Uterus (tissue), 3 donors: ENCODE measurements at regions not wholly inside any gene's neighbourhood (a gene's known extent, or its start where the extent isn't known, plus 50 kb on each side); places are given as distances from the start of the nearest gene placed in this dataset.

Source experiments
- DNase-seq, 2 donors: peaks; one replicate each; pipeline ENCODE4 v3.0.0-alpha.2; 2019 to 2020
- H3K27ac ChIP-seq, 2 donors: fragments of 200-600 bp; sonication (generic); 1 replicate in 1 of 2; 2 replicates in 1 of 2; pipeline ENCODE4 v1.5.1; 2016 to 2018
- H3K27me3 ChIP-seq, 2 donors: fragments of 200-600 bp; sonication (generic); one replicate each; pipeline ENCODE4 v1.5.1; 2018 to 2019; ENCODE audit warnings: control low read depth in 1 of 2
- H3K36me3 ChIP-seq, 2 donors: fragments of 200-600 bp; sonication (generic); one replicate each; pipeline ENCODE4 v1.5.1; 2019; ENCODE audit warnings: control low read depth in 1 of 2
- H3K4me1 ChIP-seq, 2 donors: fragments of 200-600 bp; sonication (generic); one replicate each; pipeline ENCODE4 v1.5.1; 2018 to 2019; ENCODE audit warnings: control low read depth in 1 of 2
- H3K4me3 ChIP-seq, 2 donors: fragments of 200-600 bp; sonication (generic); 1 replicate in 1 of 2; 2 replicates in 1 of 2; pipeline ENCODE4 v1.5.1; 2018 to 2019; ENCODE audit warnings: mild to moderate bottlenecking in 1 of 2
- H3K9me3 ChIP-seq, 2 donors: fragments of 200-600 bp; sonication (generic); one replicate each; pipeline ENCODE4 v1.5.1; 2019; ENCODE audit warnings: control low read depth in 1 of 2
- CTCF ChIP-seq, 4 experiments: fragments of 200-600 bp in 2 of 4; fragments of 450-650 bp in 2 of 4; sonication (generic) in 2 of 4; IDR thresholded peaks; one replicate each; pipeline ENCODE4 v1.5.1; 2016 to 2019; ENCODE audit warnings: antibody characterized with exemption in 4 of 4, mild to moderate bottlenecking in 2 of 4, moderate library complexity in 1 of 4
- POLR2A ChIP-seq, 2 donors: fragments of 450-650 bp; IDR thresholded peaks; one replicate each; pipeline ENCODE4 v1.6.1; 2016; ENCODE audit warnings: antibody characterized with exemption in 2 of 2, mild to moderate bottlenecking in 1 of 2, moderate library complexity in 1 of 2
- intact Hi-C: fragments of 100-400 bp; cut with DNase I; formaldehyde crosslinking; loops from one replicate; pipeline ENCODE4 v1.15.1; 2023; ENCODE audit warnings: low total_unique reads
- donor health status: DM: yes; HTN: yes; CAD: no.

- H3K27ac ChIP-seq = no peak overlapping the region
- no peaks in the 10 kb centered on the region for H3K9me3 ChIP-seq
- no peaks in the 10 kb centered on the region for H3K27me3 ChIP-seq
- H3K4me1 ChIP-seq = no peaks in the 10 kb centered on the region
- no peaks in the 10 kb centered on the region for H3K36me3 ChIP-seq
- no peak for TF ChIP-seq POLR2A (IDR thresholded peaks at IDR 0.05)
- TF ChIP-seq CTCF (IDR thresholded peaks at IDR 0.05) = no peak
- intact Hi-C loops = no loop called here
- DNase-seq = no peak
- H3K4me3 ChIP-seq = no peak overlapping the region
Observed at GRCh38 chr2:239625971-239626734, 225.3 kb upstream of the HDAC4 start.

GRCh38 chr2:239625156-239625845, 224.5 kb upstream of the HDAC4 start:
- H3K27ac ChIP-seq = no peak overlapping the region
- intact Hi-C loops = no loop called here
- TF ChIP-seq POLR2A (IDR thresholded peaks at IDR 0.05) (no peak), CTCF (IDR thresholded peaks at IDR 0.05) (no peak)
- no peaks in the 10 kb centered on the region for H3K27me3 ChIP-seq
- H3K4me3 ChIP-seq = no peak overlapping the region
- H3K36me3 ChIP-seq = no peaks in the 10 kb centered on the region
- no peaks in the 10 kb centered on the region for H3K9me3 ChIP-seq
- DNase-seq = no peak
- no peaks in the 10 kb centered on the region for H3K4me1 ChIP-seq

GRCh38 chr2:239621611-239622010, 220.8 kb upstream of the HDAC4 start:
- Histone ChIP-seq H3K27me3 (no peaks in the 10 kb centered on the region), H3K27ac (no peak overlapping the region), H3K4me3 (no peak overlapping the region), H3K9me3 (no peaks in the 10 kb centered on the region), H3K36me3 (no peaks in the 10 kb centered on the region), H3K4me1 (no peaks in the 10 kb centered on the region)
- no peak for DNase-seq
- TF ChIP-seq POLR2A (IDR thresholded peaks at IDR 0.05) (no peak), CTCF (IDR thresholded peaks at IDR 0.05) (no peak)
- intact Hi-C loops = no loop called here

GRCh38 chr2:239619369-239619768, 218.5 kb upstream of the HDAC4 start:
- Histone ChIP-seq H3K36me3 (no peaks in the 10 kb centered on the region), H3K4me1 (no peaks in the 10 kb centered on the region), H3K9me3 (no peaks in the 10 kb centered on the region), H3K27ac (no peak overlapping the region), H3K4me3 (no peak overlapping the region), H3K27me3 (no peaks in the 10 kb centered on the region)
- TF ChIP-seq CTCF (IDR thresholded peaks at IDR 0.05) (no peak), POLR2A (IDR thresholded peaks at IDR 0.05) (no peak)
- DNase-seq = no peak
- intact Hi-C loops = no loop called here

GRCh38 chr2:239616729-239617128, 215.9 kb upstream of the HDAC4 start:
- H3K27ac ChIP-seq = no peak overlapping the region
- no peaks in the 10 kb centered on the region for H3K27me3 ChIP-seq
- no peak overlapping the region for H3K4me3 ChIP-seq
- TF ChIP-seq CTCF (IDR thresholded peaks at IDR 0.05) = no peak
- no peak for TF ChIP-seq POLR2A (IDR thresholded peaks at IDR 0.05)
- intact Hi-C loops = no loop called here
- no peaks in the 10 kb centered on the region for H3K4me1 ChIP-seq
- no peaks in the 10 kb centered on the region for H3K36me3 ChIP-seq
- H3K9me3 ChIP-seq = no peaks in the 10 kb centered on the region
- DNase-seq = no peak
